ENCODE measurements at regions not wholly inside any gene's neighbourhood (a gene's known extent, or its start where the extent isn't known, plus 50 kb on each side); places are given as distances from the start of the nearest gene placed in this dataset.
"Not testable (repeated sequence)": the region's sequence is repeated elsewhere in the genome, so short reads cannot be mapped to it uniquely, and the experiment has no call there.

GRCh38 chr17:77533697-77534096 is 392.9 kb downstream of the SEC14L1 start:
- TF ChIP-seq CTCF, POLR2A (IDR thresholded peaks at IDR 0.05): not testable (repeated sequence)
